NCI-H524 treated with DMSO at 0.1 percent for 48 hours (cell line): ENCODE measurements at regions not wholly inside any gene's neighbourhood (a gene's known extent, or its start where the extent isn't known, plus 50 kb on each side); places are given as distances from the start of the nearest gene placed in this dataset.
A peak's percentile ranks its signal among the peaks of the same experiment; 100 is the strongest.

Experiments used
- DNase-seq: peaks from one replicate; lab custom pipeline; 2025; lab: John Stamatoyannopoulos, UW

DNA sequence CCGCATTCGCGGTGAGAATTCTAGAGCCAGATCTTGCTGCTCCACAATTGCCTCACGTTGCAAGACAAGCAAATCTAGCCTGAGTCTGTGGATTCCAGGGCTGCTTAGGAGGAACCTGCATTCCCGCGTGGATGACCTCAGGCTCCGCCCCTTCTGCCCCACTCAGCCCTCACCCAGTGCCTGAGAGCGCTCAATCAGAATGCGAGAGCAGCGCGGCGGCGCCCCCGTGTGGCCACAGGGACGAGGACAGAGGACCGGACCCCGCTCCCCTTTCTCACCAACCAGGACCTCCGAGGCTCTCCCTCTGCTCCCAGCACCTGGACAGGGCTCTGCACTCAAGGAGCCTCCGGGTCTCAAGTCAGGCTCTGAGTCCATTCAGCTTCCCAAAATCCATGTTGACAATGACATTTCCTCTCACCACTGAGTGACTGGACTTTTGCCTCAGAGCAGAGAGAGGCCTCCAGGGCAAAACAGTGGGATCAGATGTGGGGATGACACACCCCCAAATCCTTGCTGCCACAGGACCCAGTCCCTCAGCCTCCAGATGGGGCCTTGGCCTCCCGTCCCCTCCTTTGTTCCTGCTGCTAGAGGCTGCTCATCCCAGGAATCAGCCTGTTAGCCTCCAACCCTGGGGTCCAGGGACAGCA is 52.0 kb downstream of the RPP21 start:
- no peak for DNase-seq

DNA sequence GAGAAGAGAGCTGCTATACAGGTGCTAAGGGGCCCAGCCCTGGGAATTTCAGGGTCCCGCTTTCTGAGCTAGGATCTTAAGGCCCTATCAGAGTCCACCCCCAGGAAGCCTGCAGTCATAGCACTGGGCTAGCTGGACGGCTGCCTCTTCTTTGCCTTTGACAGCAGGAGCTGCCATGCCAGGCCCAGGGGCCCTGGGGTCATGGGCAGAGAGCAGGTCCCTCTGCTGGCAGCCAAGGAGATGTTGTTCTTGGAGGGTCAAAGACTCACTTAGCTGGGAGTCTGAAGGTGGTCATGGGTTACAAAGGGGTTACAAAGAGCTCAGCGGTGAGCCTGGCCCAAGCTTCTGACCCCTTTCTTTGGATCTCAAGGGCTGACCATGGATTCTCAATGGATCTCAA is 52.7 kb downstream of the RPP21 start:
- no peak for DNase-seq

DNA sequence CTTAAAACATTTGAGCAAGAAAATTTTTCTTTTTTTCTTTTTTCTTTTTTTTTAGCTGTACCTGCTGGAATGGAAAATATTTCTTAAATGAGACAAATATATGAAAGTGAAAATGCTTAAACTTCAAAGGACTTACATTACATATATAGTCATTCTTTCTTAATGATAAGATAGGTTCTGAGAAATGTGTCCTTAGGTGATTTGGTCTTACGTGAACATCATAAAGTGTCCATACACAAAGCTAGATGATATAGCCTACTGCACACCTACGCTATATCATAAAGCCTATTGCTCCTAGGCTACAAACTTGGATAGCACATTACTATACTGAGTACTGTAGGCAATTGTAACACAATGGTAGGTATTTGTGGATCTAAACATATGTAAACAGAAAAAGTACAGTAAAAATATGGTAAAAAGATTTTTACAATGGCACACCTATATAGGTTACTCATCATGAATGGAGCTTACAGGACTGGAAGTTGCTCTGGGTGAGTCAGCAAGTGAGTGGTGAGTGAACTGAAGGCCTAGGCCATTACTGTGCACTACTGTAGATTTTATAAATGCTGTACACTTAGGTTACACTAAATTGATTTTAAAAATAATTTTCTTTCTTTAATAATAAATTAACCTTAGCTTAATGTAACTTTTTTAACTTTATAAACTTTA is 54.6 kb downstream of the RPP21 start:
- no peak for DNase-seq

DNA sequence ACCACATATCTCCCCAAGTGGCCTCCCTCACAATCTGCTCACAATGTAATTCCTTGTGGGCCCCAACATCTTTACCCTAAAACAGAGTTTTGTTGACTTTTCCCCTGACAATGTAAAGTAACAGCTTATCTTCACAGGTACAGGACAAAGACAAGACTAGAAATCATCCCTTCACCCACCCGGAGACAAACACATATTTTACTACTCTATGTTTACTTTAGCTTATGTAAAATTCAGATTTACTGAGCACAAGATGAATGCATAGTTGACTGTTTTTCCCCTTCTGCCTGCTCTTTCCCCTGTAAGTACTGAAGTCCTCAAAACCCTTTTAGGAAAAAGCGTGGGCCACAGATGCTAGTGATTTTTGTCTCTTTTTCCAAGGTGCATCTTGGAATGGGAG is 61.0 kb downstream of the RPP21 start:
- no peak for DNase-seq

DNA sequence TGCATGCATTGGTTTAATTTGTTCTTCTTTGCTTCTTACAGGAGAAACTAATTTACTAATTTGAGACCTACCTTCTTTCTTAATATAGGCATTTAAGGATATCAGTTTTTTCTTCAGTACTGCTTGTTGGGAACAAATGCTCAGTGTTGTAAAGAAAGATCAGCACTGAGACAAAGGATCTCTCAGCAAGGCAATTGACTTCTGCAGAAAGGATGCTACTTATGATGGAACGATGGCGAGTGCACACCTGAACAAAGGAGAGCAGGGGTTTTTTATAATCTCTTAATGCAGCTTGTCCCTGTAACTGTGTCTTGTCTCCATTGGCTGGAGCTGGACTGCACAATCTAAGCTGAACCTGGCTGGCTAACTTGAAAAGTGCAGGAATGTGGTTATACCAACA is 64.2 kb downstream of the RPP21 start:
- DNase-seq, result no peak

DNA sequence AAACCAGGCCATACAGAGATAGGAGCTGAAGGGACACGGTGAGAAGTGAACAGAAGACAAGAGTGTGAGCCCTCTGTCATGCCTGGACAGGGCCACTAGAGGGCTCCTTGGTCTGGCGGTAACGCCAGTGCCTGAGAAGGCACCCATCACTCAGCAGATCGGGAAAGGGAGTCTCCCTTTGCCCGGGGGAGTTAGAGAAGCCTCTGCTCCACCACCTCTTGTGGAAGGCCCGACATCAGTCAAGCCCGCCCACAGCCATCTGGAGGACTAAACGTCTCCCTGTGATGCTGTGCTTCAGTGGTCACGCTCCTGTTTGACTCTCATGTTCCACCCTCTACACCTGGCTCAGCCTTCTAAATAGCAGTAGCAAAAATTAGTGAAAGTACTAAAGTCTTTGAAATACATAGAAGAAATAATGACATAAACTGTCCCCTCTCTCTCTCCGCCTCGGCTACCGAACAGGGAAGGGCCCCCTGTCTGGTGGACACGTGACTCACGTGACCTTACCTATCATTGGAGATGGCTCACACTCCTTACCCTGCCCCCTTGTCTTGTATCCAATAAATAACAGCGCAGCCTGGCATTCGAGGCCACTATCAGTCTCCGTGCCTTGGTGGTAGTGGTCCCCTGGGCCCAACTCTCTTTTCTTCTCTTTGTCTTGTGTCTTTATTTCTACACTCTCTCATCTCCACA is 66.7 kb downstream of the RPP21 start:
- DNase-seq, result peak; percentile 21

DNA sequence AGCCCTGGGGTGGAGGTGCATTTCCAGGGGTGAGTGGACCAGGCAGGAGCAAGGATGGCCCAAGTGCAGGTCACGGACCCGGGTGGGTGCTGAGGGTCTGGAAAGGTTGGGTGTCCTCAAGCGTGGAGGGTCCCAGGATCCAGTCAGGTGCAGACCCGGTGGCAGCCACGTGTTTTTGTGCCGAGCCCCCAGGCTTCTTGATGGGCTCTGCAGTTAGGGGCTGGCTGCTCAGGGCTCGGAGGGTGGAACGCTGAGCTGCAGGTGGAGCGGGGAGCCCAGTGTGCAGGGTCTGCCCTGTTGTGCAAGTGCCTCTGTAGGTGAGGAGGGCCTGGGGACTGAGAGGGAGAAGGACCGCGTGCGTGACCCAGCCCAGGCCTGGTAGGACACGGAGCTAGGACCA is 70.9 kb upstream of the HLA-E start:
- DNase-seq, result no peak

DNA sequence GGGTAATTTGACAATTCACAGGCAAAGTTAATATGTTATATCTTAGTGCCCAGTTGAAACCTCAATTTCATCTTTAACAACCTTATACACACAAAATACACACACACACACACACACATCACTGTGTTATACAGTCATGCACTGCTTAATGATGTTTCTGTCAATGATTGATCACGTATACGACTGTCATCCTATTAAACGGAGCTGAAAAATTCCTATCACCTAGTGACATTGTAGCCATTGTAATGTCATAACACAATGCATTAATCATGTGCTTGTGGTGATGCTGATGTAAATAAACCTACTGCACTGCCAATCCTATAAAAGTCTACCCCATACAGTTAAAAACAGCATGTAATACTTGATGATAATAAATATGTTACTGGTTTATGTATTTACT is 64.8 kb upstream of the HLA-E start:
- DNase-seq, result no peak
